ENCODE measurements at regions not wholly inside any gene's neighbourhood (a gene's known extent, or its start where the extent isn't known, plus 50 kb on each side); places are given as distances from the start of the nearest gene placed in this dataset.

DNA sequence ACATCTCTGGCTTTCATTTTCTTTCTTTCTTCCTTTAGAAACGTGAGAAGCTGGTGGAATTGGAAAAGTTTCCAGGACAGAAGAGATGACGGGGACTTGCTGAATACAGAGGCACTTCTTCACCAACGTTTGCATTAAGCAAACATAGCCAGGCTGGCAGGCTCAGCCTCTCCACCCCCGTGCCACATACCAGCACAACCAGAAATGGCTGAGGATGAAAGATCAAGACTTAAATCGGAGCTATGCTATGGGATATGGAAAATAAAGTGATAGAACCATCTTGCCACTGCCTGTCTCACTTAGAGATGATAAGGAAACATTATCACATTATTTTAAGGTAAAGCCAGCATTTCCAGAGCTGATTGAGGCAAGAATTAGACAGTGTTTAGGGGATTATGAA, 483.3 kb downstream of the BCL11A start:
- Histone ChIP-seq H3K9ac (replicated peaks in 1 of 4; ENCODE audit: extremely low read depth in 1 of 4, low read depth in 3 of 4, low read length in 3 of 4) (no peak overlapping the region), H2AK5ac (ENCODE audit: low read depth, low read length) (no peak overlapping the region), H2AFZ (ENCODE audit: low read length) (no peak overlapping the region), H3K4ac (replicated peaks; ENCODE audit: insufficient read length, low read depth, low read length) (no peak overlapping the region), H3K56ac (replicated peaks; ENCODE audit: insufficient read length, low read depth, low read length) (no peak overlapping the region), H2BK12ac (ENCODE audit: low read depth, low read length) (no peak overlapping the region), H2BK20ac (ENCODE audit: low read length) (no peak overlapping the region), H3K4me3 (ENCODE audit: extremely low read depth in 1 of 4, insufficient read depth in 2 of 4, low read depth in 3 of 4, low read length in 4 of 4) (no peak overlapping the region), H3K79me1 (ENCODE audit: low read depth, low read length) (no peaks in the 10 kb centered on the region), H3K36me3 (ENCODE audit: control insufficient read depth in 2 of 4, insufficient read depth in 4 of 4, low read length in 3 of 4) (no peaks in the 10 kb centered on the region), H2BK5ac (ENCODE audit: low read depth, low read length) (no peak overlapping the region), H3K4me1 (replicated peaks in 1 of 4; ENCODE audit: control insufficient read depth in 3 of 4, insufficient read depth in 4 of 4, low read length in 3 of 4) (no peaks in the 10 kb centered on the region), H3K23ac (ENCODE audit: insufficient read length) (no peak overlapping the region), H4K8ac (ENCODE audit: extremely low read depth, insufficient read depth, low read length) (no peak overlapping the region), H3K27ac (ENCODE audit: low read depth, low read length) (no peak overlapping the region), H4K91ac (replicated peaks; ENCODE audit: insufficient read length, low read length) (no peak overlapping the region), H3K79me2 (ENCODE audit: control insufficient read depth in 1 of 2, insufficient read depth in 2 of 2, low read length in 2 of 2) (no peaks in the 10 kb centered on the region), H3K18ac (ENCODE audit: extremely low read depth, low read length) (no peak overlapping the region), H4K5ac (ENCODE audit: insufficient read length, low read depth, low read length) (no peak overlapping the region), H2BK15ac (ENCODE audit: low read length) (no peak overlapping the region), H2BK120ac (replicated peaks; ENCODE audit: low read depth, low read length) (no peak overlapping the region), H3K4me2 (ENCODE audit: insufficient read depth in 1 of 2, low read depth in 2 of 2, low read length in 2 of 2) (no peak overlapping the region), H3K14ac (ENCODE audit: insufficient read length) (no peak overlapping the region), H3K27me3 (replicated peaks in 1 of 4; ENCODE audit: control insufficient read depth in 3 of 4, extremely low read depth in 1 of 4, insufficient read depth in 3 of 4, low read length in 3 of 4) (no peaks in the 10 kb centered on the region), H4K20me1 (replicated peaks in 1 of 2; ENCODE audit: control insufficient read depth in 1 of 2, insufficient read depth in 2 of 2, low read length in 2 of 2) (no peaks in the 10 kb centered on the region), H3K23me2 (ENCODE audit: low read depth, low read length) (peaks cover 4% of the 10 kb centered on the region; the same call in 1 of the 2 replicates), H3K9me3 (ENCODE audit: insufficient read depth in 2 of 2, low read depth in 1 of 2, low read length in 1 of 2) (no peaks in the 10 kb centered on the region)
- POLR2A ChIA-PET (ENCODE audit: partially characterized antibody): no interaction called here
- DNase-seq (ENCODE audit: low read depth in 1 of 2, low spot score in 2 of 2): no peak
- WGBS, 2 experiments (ENCODE audit: extremely low coverage in 1 of 2, insufficient coverage in 1 of 2, insufficient read length in 1 of 2, insufficient replicate concordance in 2 of 2, low coverage in 1 of 2, low lambda C conversion rate in 2 of 2, missing lambda C conversion rate in 1 of 2): 65% methylated on average over 5 of the region's 5 CpGs; no CpG with 5 or more reads in 1 of the 2 experiments
- no peak for FAIRE-seq
- CTCF ChIA-PET (ENCODE audit: partially characterized antibody): interaction anchor here (0.6 to 1.8 kb wide), 3 partner anchors 84 to 1467 kb away, joined by 3 to 4 read pairs (median 3); no protein-coding TSS in a partner anchor
- TF ChIP-seq CTBP2 (IDR thresholded peaks at IDR 0.05; ENCODE audit: borderline replicate concordance, insufficient read depth, insufficient read length, low read length): no peak
- TF ChIP-seq RXRA (IDR thresholded peaks at IDR 0.05; ENCODE audit: insufficient read depth, low read depth, low read length): no peak
- no peak for TF ChIP-seq JUN (IDR thresholded peaks at IDR 0.05; ENCODE audit: low read depth, low read length)
- no peak for TF ChIP-seq EGR1 (IDR thresholded peaks at IDR 0.05; ENCODE audit: borderline replicate concordance, low read depth, low read length)
- TF ChIP-seq SUZ12 (IDR thresholded peaks at IDR 0.05; ENCODE audit: low read length): no peak
- TF ChIP-seq RNF2 (IDR thresholded peaks at IDR 0.05; ENCODE audit: borderline replicate concordance, low read depth, low read length, missing control alignments, poor library complexity, severe bottlenecking): no peak
- TF ChIP-seq CHD1 (IDR thresholded peaks at IDR 0.05; ENCODE audit: low read depth, low read length): no peak
- no peak for TF ChIP-seq TCF12 (IDR thresholded peaks at IDR 0.05; ENCODE audit: low read depth, low read length)
- no peak for TF ChIP-seq BCL11A (IDR thresholded peaks at IDR 0.05; ENCODE audit: low read depth in 2 of 2, low read length in 2 of 2)
- TF ChIP-seq SIRT6 (IDR thresholded peaks at IDR 0.05; ENCODE audit: low read length): no peak
- no peak for TF ChIP-seq PHF8 (conservative IDR thresholded peaks at IDR 0.05; ENCODE audit: low read depth, low read length)
- no peak for TF ChIP-seq BACH1 (IDR thresholded peaks at IDR 0.05; ENCODE audit: low read length)
- TF ChIP-seq CBX5 (IDR thresholded peaks at IDR 0.05; ENCODE audit: low read depth, low read length): no peak
- no peak for TF ChIP-seq GTF2F1 (IDR thresholded peaks at IDR 0.05; ENCODE audit: borderline replicate concordance, low read depth, low read length)
